Osteoblast (primary cell): ENCODE measurements at regions not wholly inside any gene's neighbourhood (a gene's known extent, or its start where the extent isn't known, plus 50 kb on each side); places are given as distances from the start of the nearest gene placed in this dataset.

Source experiments
- DNase-seq: peaks from one replicate; pipeline ENCODE4 v3.0.0; 2011; ENCODE audit warnings: low spot score, mixed read lengths; ENCODE audit not compliant: insufficient read length; ENCODE audit errors: missing footprints
- H2AFZ ChIP-seq: 2 replicates; pipeline ENCODE4 v1.6.0; 2011; ENCODE audit warnings: mild to moderate bottlenecking, low read length
- H3K27ac ChIP-seq: 2 replicates; pipeline ENCODE4 v1.5.1; 2011; ENCODE audit warnings: mild to moderate bottlenecking, low read depth, low read length, moderate library complexity
- H3K27me3 ChIP-seq: 2 replicates; pipeline ENCODE4 v1.6.0; 2012; ENCODE audit warnings: mild to moderate bottlenecking, control low read depth, inconsistent platforms, low read length, moderate library complexity; ENCODE audit not compliant: insufficient read depth
- H3K36me3 ChIP-seq: 2 replicates; pipeline ENCODE4 v1.5.1; 2011; ENCODE audit warnings: mild to moderate bottlenecking, low read length, control low read depth, moderate library complexity; ENCODE audit not compliant: insufficient read depth
- H3K4me1 ChIP-seq: 2 replicates; pipeline ENCODE4 v1.5.1; 2011; ENCODE audit warnings: mild to moderate bottlenecking, low read length, control low read depth, moderate library complexity; ENCODE audit not compliant: insufficient read depth
- H3K4me2 ChIP-seq: 2 replicates; pipeline ENCODE4 v1.6.0; 2011; ENCODE audit warnings: mild to moderate bottlenecking, low read length; ENCODE audit not compliant: insufficient read depth
- H3K4me3 ChIP-seq: fragments of 200-600 bp; sonication (generic); 3 replicates; pipeline ENCODE4 v1.5.1; 2012; ENCODE audit warnings: mild to moderate bottlenecking, low read length, inconsistent platforms; ENCODE audit not compliant: insufficient read depth
- H3K79me2 ChIP-seq: 2 replicates; pipeline ENCODE4 v1.6.0; 2012; ENCODE audit warnings: mild to moderate bottlenecking, low read length, control low read depth, inconsistent platforms; ENCODE audit not compliant: insufficient read depth
- H3K9me3 ChIP-seq: 2 replicates; pipeline ENCODE4 v1.5.1; 2011; ENCODE audit warnings: low read depth, low read length, control low read depth
- H4K20me1 ChIP-seq: 2 replicates; pipeline ENCODE4 v1.6.0; 2012; ENCODE audit warnings: mild to moderate bottlenecking, low read length, control low read depth; ENCODE audit not compliant: insufficient read depth
- TF ChIP-seq, protein P1 (sequence below): IDR thresholded peaks from 2 replicates; pipeline ENCODE4 v1.5.1; 2011; ENCODE audit warnings: mild to moderate bottlenecking, low read depth, low read length, moderate library complexity; ENCODE audit errors: extremely low read depth

GRCh38 chr2:156892467-156893281 lies 364.8 kb upstream of the GALNT5 start:
- H4K20me1 ChIP-seq, result no peaks in the 10 kb centered on the region
- no peaks in the 10 kb centered on the region for H3K4me1 ChIP-seq
- no peaks in the 10 kb centered on the region for H3K27me3 ChIP-seq
- H3K36me3 ChIP-seq, result no peaks in the 10 kb centered on the region
- DNase-seq, result no peak
- TF ChIP-seq, protein P1, sequence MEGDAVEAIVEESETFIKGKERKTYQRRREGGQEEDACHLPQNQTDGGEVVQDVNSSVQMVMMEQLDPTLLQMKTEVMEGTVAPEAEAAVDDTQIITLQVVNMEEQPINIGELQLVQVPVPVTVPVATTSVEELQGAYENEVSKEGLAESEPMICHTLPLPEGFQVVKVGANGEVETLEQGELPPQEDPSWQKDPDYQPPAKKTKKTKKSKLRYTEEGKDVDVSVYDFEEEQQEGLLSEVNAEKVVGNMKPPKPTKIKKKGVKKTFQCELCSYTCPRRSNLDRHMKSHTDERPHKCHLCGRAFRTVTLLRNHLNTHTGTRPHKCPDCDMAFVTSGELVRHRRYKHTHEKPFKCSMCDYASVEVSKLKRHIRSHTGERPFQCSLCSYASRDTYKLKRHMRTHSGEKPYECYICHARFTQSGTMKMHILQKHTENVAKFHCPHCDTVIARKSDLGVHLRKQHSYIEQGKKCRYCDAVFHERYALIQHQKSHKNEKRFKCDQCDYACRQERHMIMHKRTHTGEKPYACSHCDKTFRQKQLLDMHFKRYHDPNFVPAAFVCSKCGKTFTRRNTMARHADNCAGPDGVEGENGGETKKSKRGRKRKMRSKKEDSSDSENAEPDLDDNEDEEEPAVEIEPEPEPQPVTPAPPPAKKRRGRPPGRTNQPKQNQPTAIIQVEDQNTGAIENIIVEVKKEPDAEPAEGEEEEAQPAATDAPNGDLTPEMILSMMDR, result peak; percentile 52
- H3K4me2 ChIP-seq, result peak overlapping the region; percentile 95
- H3K27ac ChIP-seq, result peak overlapping the region; percentile 31
- H2AFZ ChIP-seq, result peak overlapping the region; percentile 94
- H3K9me3 ChIP-seq, result no peaks in the 10 kb centered on the region
- peak overlapping the region; percentile 69 for H3K4me3 ChIP-seq
- no peaks in the 10 kb centered on the region for H3K79me2 ChIP-seq

DNA sequence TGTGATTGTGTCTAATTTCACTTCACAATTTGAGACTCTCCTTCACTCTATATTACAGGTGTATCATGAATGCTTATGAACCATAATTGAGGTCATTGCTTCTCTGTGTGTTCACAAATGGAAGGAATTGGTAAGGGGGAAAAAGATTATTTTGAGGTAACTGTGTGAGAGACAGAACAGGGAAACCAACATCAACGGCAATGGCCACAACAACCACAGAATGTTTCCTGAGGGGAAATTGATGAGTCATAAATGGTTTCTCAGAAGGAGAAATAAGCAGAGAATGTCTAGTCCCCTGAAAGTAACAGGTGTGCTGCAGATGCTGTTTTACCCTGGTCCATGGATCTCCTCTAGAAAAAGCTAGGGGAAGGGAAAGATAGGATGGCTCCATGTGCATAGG lies 361.2 kb upstream of the GALNT5 start:
- H3K27ac ChIP-seq, result no peak overlapping the region
- no peaks in the 10 kb centered on the region for H3K27me3 ChIP-seq
- H3K36me3 ChIP-seq, result no peaks in the 10 kb centered on the region
- H3K79me2 ChIP-seq, result no peaks in the 10 kb centered on the region
- no peaks in the 10 kb centered on the region for H4K20me1 ChIP-seq
- no peak for DNase-seq
- TF ChIP-seq, protein P1, result no peak
- no peak overlapping the region for H3K4me3 ChIP-seq
- no peak overlapping the region for H3K4me2 ChIP-seq
- H2AFZ ChIP-seq, result no peak overlapping the region
- no peaks in the 10 kb centered on the region for H3K9me3 ChIP-seq
- H3K4me1 ChIP-seq, result peaks cover 2% of the 10 kb centered on the region

DNA sequence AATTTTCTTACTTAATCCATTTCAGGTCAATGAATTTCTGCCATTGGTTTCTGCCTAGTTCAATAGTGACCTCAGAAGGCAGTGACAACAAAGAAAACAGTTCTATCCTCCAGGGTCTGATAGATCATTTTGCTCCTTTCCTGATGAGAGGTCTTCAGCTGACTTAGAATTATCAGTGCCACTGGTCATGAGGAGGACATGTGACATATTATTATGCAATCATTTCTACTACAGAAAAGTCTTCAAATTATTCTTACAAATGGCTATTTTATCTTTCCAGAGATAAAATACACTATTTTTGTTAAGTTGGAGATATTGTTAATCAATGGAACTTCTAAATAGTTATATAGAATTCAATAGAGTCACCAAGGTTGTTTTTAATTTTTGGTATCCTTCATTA lies 360.0 kb upstream of the GALNT5 start:
- Histone ChIP-seq H3K27me3 (no peaks in the 10 kb centered on the region), H3K4me3 (no peak overlapping the region), H3K79me2 (no peaks in the 10 kb centered on the region), H3K27ac (no peak overlapping the region), H3K4me2 (no peak overlapping the region), H2AFZ (no peak overlapping the region), H4K20me1 (no peaks in the 10 kb centered on the region), H3K9me3 (no peaks in the 10 kb centered on the region), H3K36me3 (no peaks in the 10 kb centered on the region), H3K4me1 (peaks cover 9% of the 10 kb centered on the region)
- DNase-seq, result no peak
- TF ChIP-seq, protein P1, result no peak

GRCh38 chr2:156901373-156902031 lies 356.0 kb upstream of the GALNT5 start:
- no peak for DNase-seq
- no peaks in the 10 kb centered on the region for H3K9me3 ChIP-seq
- H3K4me1 ChIP-seq, result peaks cover 9% of the 10 kb centered on the region
- no peaks in the 10 kb centered on the region for H3K79me2 ChIP-seq
- TF ChIP-seq, protein P1, result no peak
- H4K20me1 ChIP-seq, result no peaks in the 10 kb centered on the region
- H3K4me3 ChIP-seq, result no peak overlapping the region
- H3K27ac ChIP-seq, result no peak overlapping the region
- peak overlapping the region; percentile 56 for H3K4me2 ChIP-seq
- H3K27me3 ChIP-seq, result no peaks in the 10 kb centered on the region
- no peaks in the 10 kb centered on the region for H3K36me3 ChIP-seq
- peak overlapping the region; percentile 57 for H2AFZ ChIP-seq
